HG02623 (cell line): ENCODE measurements at regions not wholly inside any gene's neighbourhood (a gene's known extent, or its start where the extent isn't known, plus 50 kb on each side); places are given as distances from the start of the nearest gene placed in this dataset.

Experiments used
- ATAC-seq: cut with Tn5 transposase; IDR thresholded peaks from one replicate; pipeline ENCODE4 v1.9.1; 2021; ENCODE audit warnings: moderate library complexity; ENCODE audit not compliant: unreplicated experiment

- no peak for ATAC-seq
Observed at GRCh38 chr12:92583910-92584309, 118.9 kb upstream of the PLEKHG7 start.

- no peak for ATAC-seq
Observed at GRCh38 chr12:92582893-92583292, 119.9 kb upstream of the PLEKHG7 start.

- ATAC-seq: no peak
Observed at GRCh38 chr12:92582475-92582874, 120.3 kb upstream of the PLEKHG7 start.

DNA sequence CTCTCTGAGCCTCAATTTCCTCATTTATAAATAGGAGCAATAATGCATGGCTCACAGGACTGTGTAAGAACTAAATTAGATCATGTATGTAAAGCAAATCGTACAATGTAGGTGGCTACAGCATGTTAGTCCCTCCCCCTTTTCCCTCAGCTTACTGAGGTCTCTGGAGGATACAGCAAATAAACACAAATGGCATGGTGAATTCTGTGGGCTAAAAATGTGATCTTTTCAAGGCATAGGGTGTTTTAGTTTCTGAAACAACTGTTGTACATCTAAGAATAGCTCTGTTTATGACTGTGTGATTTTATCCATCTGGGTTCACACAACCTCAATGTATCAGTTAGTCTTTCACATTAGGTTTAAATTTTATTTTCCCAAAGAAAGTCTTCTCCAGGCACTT lies 121.2 kb upstream of the PLEKHG7 start:
- no peak for ATAC-seq

- no peak for ATAC-seq
Observed at GRCh38 chr12:92574911-92575570, 127.7 kb upstream of the PLEKHG7 start.

DNA sequence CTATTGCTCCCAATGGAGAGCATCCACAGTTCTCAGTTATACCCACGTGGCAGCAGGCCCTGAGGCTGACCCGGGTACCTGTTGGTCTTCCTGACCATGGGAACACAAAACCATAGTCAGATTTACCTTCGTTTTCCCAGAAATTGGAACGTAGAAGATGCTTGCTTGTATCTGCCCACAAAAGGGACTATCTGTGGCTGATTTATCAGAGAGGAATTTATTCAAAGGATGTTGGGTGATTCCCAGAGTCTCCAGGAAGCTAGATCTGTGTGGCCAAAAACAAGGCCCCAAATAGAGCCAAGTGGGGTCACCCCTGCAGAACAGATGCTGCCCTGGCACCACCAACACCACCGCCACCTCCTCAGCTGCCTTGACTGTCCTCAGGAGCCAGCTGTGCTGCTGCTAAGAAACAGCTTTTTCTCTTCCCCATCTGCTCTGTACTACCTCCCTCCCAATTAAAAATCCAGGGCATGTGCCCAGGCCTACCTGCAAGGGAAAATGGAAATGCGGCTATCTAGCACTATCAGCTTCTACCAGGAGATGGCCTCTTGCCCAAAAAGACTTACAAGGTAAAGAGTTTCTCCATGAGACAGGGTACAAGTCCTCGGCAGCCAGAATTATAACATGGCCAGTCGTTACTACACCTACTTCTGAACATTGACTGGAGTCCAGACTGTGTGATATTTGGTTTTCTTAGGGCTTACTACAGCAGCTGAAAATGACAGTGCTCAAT lies 128.6 kb upstream of the PLEKHG7 start:
- ATAC-seq: no peak

DNA sequence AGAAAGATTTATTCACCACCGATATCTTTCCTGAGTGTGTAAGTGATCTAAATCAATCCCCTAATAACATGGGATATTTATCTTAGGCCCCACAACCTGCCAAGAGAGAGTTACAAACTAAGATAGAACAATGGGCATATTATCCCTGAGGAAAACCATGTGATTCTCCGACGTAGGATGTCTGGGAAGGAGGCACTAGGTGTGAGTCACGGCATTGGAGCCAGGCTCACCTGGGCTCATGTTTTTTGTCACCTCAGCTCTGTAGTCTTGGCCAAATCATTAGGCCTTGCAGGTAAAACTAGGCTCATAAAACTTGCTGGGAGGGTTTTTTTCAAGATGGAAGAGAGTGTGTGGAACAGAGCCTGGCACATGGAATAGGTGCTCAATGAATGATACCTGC lies 129.7 kb upstream of the PLEKHG7 start:
- ATAC-seq: no peak

DNA sequence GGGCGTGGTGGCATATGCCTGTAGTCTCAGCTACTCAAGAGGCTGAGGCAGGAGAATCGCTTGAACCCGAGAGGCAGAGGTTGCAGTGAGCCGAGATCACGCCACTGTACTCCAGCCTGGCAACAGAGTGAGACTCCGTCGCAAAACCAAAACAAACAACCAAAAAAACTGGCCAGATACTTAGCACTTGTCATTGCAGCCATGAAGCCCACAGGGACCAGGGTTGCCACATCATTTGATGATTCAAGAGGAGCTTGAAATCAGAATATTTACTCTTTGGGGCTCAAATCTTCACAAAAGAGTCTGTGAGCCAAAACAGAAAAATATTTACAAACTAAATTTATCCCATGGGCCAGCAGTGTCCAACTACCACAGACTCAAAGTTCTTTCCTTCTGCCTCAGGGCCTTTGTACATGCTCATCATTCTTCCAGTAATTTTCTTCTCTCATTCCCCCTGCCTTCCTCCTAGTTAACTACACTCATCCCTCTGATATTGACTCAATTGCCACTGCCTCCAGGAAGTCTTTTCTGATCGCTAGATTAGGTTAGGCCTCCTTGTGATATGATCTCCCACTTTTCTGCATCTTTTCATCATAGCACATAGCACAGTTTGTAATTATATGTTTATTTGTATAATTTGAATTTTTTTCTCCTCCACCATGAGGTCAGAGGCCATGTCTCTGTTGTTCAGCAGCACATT lies 130.8 kb upstream of the PLEKHG7 start:
- ATAC-seq: no peak

DNA sequence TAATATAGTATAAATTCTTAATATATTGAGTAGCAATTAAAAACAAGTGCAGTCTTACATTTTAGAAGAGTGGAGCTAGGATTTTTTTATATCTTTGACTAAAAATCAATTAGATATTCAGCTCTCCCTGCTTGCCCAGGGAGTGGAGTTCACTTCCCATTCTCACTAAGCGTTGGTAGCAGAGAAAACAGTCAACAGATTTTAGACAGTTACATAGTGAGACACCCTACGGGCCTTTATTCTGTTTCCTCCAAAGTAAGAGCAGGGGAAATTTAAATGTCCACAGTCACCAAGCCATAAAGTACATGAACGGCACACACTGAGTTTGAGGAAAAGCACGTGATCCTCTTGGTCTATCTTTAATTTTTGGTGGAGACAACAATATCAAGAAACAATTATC lies 131.6 kb upstream of the PLEKHG7 start:
- ATAC-seq: no peak

DNA sequence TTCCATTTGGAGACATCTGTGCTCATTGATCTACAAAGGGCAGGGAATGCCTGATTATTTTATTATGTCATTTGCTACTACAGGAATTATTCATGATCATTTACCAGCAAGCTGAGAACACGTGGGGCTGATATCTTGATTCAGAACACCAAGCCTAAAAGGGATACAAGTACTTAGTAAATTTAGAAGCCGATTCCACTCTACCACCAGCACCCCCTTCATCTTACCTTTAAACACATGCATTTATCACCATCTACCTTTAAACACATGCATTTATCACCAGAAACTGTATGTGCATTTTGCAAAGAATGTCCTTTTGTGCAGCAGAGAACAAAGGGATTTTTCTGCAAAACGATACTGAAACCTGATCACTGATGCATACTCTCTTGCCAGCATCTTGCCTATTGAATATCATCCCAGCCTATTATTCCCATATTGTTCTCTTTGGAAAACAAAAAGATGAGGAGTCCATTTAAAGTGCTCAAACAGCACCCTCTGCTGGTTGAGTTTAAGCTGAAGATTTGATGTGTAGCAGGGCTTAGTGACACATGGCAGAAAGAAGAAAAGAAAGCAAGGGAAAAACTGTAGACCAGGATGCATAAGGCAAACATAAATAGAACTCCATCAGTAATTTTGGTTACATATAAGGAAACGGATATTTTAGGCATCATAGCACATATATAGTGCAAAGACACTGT lies 132.6 kb upstream of the PLEKHG7 start:
- ATAC-seq: peak; percentile 81

DNA sequence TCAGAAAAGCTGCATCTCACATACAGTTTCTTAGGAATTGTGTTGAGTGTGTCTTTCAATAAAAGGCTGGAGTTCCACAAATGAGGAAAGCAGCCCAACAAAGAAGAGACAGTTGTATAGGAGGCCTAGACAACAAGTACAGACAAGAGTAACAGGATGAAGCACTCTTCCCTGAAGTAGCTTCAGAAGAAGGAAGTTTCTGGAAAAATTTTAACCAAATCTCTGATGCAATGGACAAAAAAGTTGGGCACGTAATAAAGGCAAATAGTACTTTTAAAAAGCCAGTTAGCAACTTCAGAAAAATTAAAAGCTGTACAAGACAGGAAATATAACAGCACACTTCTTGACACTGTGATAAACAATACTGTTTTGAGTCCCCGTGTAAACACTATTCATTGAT lies 134.1 kb upstream of the PLEKHG7 start:
- no peak for ATAC-seq

GRCh38 chr12:92566448-92567019 lies 136.3 kb upstream of the PLEKHG7 start:
- no peak for ATAC-seq

GRCh38 chr12:92563819-92564218 lies 139.0 kb upstream of the PLEKHG7 start:
- no peak for ATAC-seq

GRCh38 chr12:92562063-92562734 lies 140.6 kb upstream of the PLEKHG7 start:
- ATAC-seq: no peak

- no peak for ATAC-seq
Observed at GRCh38 chr12:92561543-92561899, 141.3 kb upstream of the PLEKHG7 start.

DNA sequence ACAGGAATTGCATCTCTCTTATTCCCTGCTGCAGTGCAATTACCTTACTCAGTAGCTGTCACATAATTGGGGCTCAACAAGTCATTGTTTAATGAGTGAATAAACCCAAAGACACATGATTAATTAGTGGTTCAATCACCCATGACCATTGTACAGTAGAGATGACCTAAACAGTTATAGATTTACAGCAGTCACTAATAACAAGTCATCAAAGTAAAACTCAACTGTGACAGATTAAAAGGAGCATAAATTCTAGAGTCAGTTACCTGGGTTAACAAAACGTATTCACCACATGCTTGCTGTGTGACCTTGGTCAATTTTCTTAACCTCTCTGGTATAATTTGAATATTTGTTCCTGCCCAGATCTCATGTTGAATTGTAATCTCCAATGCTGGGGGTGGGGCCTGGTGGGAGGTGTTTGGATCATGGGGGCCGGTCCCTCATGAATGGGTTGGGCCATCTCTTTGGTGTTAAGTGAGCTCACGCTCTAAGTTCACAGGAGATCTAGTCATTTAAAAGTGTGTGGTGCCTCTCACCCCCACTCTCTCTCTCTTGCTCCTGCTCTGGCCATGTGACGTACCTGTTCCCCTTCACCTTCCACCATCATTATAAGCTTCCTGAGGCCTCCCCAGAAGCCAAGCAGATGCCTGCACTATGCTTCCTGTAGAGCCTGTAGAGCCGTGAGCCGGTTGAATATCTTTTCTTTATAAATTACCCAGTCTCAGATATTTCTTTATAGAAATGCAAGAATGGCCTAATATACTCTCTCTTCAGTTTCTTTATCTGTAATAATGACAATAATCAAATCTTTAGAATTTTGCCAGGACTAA lies 141.9 kb upstream of the PLEKHG7 start:
- no peak for ATAC-seq

GRCh38 chr12:92558806-92559205 lies 144.0 kb upstream of the PLEKHG7 start:
- no peak for ATAC-seq

DNA sequence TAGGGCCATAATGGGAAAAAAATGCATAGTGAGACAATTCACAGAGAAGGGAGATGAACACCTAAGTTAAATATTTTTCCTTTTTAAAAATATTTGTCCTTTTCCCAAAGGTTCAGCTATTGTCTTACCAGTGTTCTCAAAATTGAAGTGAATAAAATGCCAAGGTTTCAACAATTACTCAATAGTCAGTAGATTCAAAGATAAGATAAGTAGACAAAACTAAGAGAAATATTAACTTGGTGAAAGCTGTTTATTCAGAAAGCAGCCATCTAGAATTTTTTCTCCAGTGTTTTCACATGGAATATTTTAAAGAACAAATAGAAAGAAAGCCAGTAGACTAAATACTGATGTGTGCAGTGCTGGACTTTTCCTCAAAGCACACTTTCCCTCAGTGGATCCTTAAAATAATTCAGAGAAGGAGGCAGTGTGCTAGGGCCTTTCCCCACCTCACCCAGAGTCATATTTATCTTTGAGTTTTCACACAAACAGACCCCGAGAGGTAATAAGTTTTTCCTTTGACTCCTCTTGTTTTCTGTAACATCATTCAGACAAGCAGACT lies 144.5 kb upstream of the PLEKHG7 start:
- ATAC-seq: no peak

- no peak for ATAC-seq
Observed at GRCh38 chr12:92557422-92557724, 145.4 kb upstream of the PLEKHG7 start.
